CD4-positive, alpha-beta T cell treated with Interleukin-4 for 4 hours (primary cell): ENCODE measurements at regions not wholly inside any gene's neighbourhood (a gene's known extent, or its start where the extent isn't known, plus 50 kb on each side); places are given as distances from the start of the nearest gene placed in this dataset.

Experiments
- DNase-seq: peaks from one replicate; pipeline ENCODE4 v3.0.0-alpha.2; 2020

DNA sequence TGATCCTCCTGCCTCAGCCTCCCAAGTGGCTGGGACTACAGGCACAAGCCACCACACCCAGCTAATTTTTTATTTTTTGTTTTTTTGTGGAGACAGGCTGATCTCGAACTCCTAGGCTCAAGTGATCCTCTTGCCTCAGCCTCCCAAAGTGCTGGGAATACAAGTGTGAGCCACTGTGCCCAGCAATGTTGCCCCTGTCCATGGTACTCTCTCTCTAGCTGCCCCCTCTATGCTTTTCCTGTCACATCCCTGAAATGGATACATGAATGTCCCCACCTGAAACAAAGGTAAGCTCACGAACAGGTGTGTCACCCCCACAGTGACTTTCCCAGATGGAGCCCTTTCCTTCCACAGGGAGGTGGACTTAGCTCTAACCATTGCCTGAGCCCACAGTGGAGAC lies 141.1 kb upstream of the MGMT start:
- no peak for DNase-seq

DNA sequence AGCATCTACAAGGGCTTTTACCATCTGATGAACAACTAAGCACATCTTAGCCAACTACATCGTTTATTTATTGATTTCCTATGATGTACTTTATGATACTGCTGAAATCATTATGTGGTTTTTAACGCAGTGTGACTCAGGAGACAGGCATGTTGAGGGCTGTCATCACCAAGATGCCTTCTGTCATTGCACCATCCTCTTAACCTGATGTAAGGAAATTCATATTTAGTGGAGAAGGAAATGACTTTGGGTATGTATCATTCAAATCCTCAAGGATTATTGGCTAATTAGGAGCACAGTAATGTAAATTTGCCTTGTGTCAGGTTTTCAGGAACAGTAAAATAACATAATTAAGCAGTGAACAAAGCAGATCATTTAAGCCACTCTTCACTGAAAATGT lies 138.5 kb upstream of the MGMT start:
- no peak for DNase-seq

DNA sequence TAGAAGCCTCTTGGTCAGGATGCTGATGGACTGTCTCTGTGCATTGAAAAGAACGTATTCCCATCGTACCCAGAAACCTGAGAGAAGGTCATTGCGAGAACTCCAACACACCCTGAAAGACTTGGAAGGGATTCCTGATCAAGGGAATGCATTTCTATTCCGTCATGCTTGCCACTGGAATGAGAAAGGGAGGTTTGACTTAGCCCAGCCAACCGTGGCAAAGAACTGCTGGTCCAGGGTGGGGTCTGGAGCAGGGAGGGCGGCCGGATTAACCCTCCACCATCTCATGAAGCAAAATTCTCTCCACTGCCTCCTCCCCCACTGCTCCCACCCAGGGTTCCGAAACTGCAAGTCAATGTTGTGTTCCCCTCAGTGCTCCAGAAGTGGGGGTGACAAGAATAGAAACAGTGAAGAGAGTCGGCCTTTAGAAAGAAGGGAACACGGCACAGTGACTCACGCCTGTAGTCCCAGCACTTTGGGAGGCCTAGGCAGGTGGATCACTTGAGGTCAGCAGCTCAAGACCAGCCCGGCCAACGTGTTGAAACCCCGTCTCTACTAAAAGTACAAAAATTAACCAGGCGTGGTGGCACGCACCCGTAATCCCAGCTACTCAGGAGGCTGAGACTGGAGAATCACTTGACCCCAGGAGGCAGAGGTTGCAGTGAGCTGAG lies 137.5 kb upstream of the MGMT start:
- no peak for DNase-seq

DNA sequence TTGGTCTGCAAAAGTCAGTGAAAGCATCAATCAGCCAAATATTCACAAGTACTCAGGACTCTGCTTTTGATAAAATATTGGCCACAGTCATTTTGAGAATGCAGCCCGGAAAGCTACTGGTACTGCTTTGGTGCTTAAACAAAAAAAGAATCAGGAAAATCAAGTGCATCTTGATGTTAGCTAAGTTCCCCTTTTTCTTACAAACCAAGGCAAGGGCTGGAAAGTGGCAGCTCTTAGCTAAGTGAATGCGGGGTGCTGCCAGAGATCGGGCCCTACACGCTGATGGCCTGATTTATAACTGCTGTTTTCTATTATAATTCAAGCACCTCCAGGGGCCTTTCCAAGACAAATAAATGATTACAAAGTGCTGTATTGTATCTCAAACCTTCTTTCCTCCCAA lies 136.8 kb upstream of the MGMT start:
- DNase-seq, result no peak

DNA sequence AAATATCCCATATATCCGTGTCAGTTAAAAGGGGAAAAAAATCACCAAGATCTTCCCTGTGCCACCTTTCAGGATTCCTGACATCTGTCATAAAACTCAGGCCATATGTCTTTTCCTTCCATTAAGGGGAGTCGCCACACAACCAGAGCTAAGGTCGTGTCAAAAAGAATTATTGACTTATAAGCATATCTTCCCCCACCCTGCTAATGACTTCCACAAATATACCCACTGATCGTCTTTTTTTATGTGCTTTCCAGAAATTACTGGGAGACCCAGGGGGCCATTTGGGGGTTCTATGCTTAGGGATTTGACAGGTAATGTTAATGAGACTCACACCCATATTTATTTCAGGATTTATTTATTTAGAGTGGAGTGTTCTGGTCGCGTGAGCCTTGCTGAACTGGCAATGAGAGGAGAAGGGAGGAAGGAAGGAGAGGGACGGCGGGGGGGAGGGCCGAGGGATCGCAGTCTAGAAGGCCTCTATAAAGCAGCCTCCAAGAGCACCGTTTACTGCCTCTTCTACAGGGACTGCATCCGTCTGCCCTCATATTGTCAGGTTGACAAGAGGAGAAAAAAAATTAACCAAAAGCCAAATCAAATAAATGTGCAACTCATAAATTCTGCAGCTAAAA lies 135.7 kb upstream of the MGMT start:
- DNase-seq, result no peak

DNA sequence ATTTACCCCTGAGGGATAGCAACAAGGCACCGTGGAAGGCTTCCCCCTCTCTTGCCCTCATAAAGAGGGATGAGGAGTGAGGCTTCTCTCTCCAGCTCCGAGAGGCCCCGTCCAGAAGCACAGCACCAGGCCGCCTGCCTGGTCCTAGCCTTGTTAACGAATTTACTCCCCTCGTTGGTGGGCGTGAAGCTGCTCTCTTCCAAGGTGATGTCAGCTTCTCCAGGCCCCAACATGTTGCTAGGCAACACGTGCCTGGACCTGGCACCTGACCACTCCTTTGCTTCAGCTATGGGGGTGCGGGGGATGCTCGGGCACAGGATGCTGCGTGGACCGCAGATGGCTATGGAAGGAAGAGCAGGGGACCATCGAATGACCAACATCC lies 135.2 kb upstream of the MGMT start:
- no peak for DNase-seq

DNA sequence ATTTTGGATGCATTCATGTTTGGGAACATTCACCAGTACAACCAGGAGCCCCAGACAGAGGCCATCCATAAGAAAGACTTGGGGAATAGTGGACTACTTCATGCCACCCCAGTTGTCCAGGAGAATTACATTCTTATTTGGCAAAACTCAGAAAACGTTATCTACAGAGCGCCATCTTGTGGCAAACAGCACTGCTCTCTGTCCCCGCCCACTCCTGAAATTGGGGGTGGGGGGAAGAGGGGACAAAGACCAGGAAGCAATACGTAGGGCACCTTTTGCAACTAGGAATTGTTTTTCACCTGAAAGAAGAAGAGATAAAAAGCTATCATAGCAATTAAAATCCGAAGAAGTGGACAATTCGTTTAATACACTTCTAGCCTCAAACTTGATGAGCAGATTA lies 134.6 kb upstream of the MGMT start:
- no peak for DNase-seq

DNA sequence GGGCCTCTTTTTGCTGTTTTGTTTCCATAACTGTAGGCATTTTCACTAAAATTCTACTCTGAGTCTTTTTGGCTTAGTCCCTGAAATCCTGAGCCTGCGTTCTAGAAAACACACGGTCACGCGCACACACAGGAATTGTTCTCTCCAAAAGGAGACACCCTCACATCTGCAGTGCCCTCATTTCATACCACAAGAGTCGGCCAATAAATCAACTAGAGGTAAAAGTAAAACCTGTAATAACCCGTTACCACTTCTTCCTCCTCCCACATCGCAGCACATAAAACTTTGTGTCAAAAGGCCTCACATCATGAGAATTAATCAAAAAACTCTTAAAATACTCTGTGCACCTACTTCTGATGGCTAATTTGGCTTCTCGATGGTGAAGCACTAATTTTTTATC lies 133.3 kb upstream of the MGMT start:
- no peak for DNase-seq

DNA sequence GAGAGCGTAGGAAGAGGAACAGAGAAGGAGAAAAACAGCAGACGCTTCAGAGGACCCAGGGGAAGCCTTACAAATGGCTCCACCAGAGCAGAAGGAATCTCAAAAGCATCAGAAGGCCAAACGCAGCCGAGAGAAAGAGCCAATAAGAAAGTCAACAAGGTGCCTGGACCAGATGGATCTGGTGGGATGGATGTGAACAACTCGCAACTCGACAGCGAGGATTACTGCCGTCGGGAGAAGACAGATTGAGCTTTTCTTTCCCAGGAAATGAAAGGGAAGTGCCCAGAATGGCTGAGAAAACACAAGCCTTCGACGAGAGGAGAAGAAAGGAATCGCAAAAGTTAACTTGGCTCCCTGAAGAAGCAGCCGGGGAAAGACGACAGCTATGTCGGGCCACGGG lies 132.8 kb upstream of the MGMT start:
- no peak for DNase-seq

DNA sequence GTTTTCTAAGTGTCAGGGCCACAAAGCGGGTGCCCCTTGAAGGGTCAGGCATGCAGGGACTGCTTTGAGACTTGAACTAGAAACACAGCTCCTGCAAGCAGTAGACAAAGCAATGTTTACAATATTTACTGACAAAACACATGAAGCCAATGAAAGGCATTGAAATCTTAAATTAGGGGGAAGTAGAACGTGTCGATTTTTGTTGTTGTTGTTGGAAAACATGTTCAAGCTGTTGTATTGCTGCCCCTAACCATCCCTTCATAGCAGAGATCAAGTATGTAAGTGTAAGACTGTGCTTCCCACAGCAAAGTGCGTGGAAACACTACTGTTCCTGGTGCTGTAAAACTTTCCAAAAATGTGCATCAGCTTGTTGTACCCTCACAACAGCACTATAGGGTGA lies 131.6 kb upstream of the MGMT start:
- no peak for DNase-seq

DNA sequence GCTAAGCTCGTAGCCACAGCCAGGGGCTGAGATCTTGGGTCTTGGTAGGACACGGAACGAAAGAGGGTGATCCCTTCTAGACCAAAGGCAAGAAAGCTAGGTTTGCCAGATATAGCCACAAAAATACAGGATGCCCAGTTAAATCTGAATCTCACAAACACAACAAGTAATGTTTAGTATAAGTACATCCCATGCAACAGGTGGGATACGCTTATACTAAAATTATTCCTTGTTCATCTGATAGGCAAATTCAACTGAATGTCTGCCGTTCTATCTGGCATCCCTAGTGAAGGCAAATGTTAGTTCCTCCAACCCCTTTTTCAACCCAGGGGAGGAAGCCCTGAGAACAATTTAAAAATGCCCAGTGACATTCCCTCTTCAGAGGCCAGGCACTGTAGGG lies 131.1 kb upstream of the MGMT start:
- no peak for DNase-seq

DNA sequence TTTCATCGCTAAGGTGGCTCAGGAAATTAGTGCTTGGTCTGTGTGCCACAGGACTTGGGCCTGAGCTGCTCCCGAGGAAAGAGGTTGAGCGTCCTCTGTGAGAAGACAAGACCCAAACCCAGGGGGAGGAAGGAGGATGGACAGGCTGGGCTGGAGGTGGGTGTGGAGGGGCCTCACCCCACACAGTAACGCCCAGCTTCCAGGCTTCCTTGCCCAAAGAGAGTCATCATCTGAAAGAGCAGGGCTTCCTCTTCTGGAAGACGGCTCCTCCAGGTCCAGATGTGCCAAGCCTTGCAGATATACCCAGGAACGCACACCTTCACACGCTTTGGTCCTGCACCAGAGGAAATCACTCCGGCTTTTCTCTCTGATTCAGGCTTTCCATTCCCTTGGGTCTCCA lies 127.8 kb upstream of the MGMT start:
- no peak for DNase-seq

DNA sequence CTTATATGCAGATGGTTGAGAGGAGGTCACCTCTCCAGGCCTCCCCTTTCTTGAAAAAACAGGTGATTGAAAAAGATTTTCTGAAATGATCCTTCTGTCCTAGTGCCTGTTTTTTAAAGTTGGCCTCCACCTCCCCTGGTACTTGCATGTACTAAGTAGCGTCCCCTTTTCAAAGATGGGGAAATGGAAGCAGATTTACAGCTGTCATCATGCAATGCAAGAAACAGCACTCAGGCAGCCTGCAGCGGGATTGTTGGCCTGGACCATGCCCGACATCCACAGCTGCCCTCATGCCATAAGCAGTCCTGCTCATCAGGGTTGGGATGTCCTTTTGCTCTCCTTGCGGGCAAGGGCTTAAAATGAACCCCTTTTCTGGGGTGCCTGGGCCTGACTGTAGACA lies 127.2 kb upstream of the MGMT start:
- DNase-seq, result no peak

DNA sequence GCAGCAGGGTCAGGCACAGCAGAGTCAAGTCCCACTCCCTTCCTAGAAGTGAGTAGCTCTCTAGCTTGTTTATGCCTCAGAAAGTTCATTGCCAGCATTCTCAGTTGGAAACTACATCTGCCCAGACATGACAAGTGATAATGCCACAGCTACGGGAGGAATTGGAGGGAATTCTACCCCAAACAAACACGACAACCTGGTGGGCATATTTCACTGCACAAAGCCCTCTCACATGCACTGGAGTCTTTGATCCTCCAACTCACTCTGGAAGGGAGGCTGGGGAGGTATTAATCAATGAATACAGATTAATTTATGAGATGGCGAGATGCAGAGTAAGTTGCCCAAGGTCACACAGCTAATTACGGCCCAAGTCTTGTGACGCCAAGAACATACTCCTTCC lies 126.0 kb upstream of the MGMT start:
- no peak for DNase-seq

DNA sequence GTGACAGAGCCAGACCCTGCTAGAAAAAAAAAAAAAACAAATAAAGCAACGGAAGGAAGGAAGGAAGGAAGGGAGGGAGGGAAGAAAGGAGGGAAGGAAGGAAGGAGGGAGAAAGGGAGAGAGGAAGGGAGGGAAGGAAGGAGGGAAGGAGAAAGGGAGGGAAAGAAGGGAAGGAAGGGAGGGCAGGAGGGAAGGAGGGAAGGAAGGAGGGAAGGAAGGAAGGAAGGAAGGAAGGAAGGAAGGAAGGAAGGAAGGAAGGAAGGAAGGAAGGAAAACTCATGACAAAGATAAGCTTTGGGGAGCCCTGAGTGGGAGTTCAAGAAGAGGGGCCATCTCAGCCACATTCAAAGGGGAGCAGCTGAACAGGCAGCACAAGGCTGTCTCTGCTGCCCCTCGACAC lies 124.7 kb upstream of the MGMT start:
- no peak for DNase-seq

DNA sequence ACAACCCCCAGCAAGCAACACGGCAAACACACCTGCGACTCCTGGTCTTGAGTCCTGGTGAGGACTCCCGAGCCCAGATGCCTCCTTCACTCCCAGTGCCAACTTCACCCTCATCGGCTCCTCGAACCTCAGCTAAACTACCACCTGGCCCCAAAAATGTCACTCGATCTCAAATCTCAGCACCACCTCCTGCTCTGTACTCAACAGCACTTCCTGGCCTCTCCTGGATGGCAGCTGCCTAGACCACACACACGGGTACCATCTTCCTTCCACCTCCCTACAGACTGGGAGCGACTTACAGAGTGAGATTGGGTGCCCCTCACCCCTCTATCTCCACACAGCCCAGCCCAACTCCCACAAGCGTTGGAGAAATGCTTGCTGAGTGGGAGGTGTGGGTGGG lies 123.9 kb upstream of the MGMT start:
- DNase-seq, result no peak

DNA sequence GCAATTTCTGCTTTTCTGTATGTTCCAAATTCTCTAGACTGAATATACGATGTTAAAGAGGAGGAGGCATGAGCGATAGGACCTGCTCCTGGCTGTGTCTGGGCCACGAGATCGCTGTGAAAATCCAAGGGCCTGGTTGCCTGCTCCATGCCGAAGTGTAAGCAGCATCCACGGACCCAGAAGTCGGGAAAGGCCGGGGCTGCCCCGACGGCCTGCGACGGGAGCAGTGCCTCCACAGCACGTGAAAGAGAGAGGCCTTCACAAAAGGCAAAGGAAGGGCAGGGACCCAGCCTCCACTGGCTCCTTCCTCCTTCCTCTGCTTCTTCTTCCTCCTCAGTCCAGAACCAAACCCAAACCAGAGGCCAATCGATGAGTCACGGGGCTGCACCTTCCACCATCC lies 122.9 kb upstream of the MGMT start:
- no peak for DNase-seq

DNA sequence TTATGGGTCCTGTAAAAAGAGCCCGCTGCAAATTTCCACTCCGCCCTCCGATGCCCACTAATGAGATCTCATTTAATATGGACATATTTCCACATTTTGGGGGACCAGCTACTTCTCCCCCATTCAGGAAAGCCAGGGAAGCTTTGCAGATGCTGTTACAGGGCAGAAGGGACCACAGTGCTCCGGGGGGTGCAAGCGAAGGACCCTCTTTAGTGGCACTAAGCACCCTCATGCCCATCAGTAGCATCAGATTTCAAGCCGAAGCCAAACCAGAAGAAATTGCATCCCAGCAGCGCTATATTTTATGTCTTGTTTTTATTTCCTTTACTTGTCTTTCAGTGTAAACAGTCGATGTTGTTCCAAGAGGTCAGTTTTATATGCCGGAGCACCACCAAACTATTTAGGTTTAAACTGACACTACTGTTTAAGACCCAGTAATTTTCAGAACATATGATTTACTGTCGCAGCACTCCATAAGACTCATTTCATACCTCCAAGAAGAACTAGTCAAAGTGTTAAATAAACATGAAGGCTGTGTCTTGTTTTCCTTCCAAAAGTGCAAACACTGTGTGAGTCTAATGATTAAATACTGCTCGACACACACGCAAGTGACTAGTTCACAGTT lies 122.2 kb upstream of the MGMT start:
- DNase-seq, result no peak

DNA sequence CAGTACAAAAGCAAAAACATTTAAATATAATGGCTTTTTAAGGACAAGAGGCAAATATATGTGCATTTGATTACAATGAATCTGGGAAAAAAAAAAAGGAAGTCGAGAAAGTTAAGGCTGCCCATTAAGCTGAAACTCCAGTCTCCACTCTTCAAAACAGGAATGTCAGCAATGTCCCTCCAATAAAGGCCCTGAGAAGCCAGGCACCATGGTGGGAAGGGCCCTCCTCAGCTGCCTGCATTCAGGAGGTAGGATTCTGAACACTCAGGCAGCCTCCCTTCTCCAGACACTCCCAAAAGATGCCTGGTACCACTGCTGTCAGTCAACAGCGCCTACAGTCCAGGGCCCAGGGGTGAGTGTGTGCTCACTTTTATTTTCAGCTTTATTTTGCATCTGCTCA lies 121.3 kb upstream of the MGMT start:
- no peak for DNase-seq

DNA sequence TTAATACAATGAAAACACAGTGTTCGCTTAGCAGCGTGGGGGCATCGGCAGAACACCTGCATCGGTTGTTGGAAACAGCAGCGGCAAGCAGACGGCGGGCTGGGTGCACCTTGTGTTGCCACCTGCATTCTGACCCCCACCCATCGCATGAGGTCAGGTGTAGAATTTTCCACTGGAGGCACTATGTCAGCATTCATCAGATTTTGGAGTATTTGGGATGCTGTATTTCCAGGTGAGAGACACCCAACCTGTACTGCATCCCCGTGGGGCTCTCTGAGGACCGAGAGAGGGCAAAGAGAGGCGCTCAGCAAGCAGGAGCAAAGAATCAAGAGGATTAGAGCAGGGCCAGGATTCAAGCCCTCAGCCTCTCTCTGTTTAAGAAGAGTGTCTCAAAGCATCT lies 116.4 kb upstream of the MGMT start:
- DNase-seq, result no peak

DNA sequence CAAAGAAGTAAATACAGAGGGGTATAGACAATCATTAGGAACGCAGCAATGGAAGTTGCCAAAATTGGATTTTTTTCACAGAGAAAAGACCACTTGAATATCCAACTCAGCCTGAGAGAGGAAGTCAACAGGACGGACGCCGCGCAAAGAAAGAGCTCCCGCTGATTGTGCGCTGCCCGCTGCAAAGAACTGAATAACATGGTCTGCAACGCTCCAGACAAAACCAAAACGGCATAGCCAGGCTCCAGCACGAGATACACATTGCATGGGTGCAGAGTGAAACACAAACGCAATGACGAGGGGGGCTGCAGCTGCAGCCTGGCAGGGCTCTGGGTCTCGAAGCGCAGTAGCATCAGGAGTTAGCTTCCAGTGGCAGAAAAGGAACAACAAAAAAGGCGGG lies 113.9 kb upstream of the MGMT start:
- no peak for DNase-seq

DNA sequence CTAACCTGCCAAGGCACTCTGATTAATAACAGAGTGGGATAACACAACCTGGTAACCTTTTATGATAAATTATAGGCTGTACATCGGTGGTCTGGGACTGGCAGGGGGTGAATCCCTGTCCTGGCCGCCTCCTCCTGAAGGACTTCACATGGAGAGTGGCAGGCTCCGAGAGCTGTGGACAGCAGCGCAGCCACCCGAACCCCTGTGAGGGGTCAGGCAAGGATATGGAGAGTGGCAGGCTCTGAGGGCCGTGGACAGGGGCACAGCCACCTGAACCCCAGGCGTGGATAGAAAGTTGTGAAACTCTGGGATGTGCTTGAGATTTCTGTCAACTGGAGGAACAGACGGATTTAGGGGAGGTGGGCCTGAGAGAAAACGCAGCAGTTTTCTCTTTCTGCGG lies 107.0 kb upstream of the MGMT start:
- no peak for DNase-seq

DNA sequence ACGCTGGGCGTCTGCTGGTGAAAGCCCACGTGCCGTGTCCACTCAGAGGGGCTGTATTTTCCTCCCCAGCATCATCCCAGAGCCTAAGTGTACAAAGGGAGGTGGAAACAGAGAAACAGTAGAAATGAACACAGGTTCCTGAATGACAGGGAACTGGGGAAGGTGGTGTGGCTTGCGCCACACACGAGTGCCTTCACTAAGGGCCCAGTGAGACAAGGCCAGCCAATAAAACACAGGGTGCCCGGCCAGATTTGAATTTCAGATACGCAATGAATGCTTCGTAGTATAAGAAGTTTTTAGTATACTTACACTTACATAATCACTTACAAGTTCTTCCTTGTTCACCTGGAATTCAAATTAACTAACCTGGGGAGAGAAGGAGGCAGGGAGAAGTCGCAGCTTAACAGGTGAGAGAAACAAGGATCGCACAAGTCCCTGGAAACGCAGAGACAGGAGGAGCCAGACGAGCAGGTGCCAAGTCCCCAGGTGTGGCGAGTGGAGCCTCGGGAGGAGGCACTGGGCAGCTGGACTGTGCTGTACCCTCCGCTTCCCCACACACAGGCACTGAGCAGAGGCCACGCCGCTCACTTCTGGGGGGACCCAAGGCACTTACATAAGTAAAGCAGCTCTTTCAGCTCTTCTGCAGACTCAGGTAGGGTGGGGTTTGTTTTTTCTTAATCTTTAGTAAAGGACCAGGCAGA lies 105.2 kb upstream of the MGMT start:
- no peak for DNase-seq

DNA sequence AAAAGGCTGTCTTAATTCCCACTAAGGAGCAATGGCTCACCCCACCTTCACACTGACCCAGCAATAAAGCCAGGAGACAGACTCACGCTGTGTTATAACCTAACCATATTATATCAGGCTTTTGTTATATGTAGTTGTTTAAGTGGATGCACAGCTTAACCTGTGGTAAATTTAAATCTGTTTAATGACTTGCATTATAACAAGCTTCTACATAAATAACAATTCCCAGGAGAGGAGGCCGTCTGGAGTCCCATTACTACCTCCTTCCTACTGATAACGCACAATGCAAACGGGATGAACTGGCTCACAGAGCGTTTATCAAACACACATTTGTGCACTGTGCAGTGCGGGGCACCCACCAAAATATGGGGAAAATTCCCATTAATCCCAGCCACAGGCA lies 102.1 kb upstream of the MGMT start:
- DNase-seq, result no peak
